Neural progenitor cell (in vitro differentiated cells): ENCODE measurements at regions not wholly inside any gene's neighbourhood (a gene's known extent, or its start where the extent isn't known, plus 50 kb on each side); places are given as distances from the start of the nearest gene placed in this dataset.

Source experiments
- CTCF ChIP-seq: fragments of 200-600 bp; sonication (generic); IDR thresholded peaks from 2 replicates; pipeline ENCODE4 v1.5.1; 2017; ENCODE audit warnings: antibody characterized with exemption, mild to moderate bottlenecking
- EZH2 ChIP-seq: fragments of 200-600 bp; sonication (generic); IDR thresholded peaks from 2 replicates; pipeline ENCODE4 v1.6.1; 2017; ENCODE audit warnings: antibody characterized with exemption, mild to moderate bottlenecking, moderate library complexity

DNA sequence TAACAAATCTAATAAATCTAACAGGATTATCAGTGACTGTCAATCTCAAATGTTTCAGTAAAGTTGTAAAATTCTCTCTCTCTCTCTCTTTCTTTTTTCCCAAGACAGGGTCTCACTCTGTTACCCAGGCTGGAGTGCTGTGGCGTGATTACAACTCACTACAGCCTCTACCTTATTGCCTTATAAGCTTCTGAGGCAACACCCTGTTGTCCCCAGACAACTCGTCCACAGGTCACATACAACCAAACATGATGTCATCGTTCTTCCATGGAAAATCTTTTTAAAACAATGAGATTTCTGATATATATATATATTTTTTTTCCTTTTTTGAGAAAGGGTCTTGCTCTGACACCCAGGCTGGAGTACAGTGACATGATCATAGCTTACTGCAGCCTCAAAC is 151.4 kb upstream of the RGS6 start:
- TF ChIP-seq CTCF (no peak), EZH2 (no peak)
